ENCODE measurements at regions not wholly inside any gene's neighbourhood (a gene's known extent, or its start where the extent isn't known, plus 50 kb on each side); places are given as distances from the start of the nearest gene placed in this dataset.

GRCh38 chr2:88896971-88897370, 205.5 kb downstream of the RPIA start:
- no peak for DNase-seq
- Mint-ChIP-seq H3K27ac (no peak overlapping the region), H3K4me1 (no peaks in the 10 kb centered on the region), H3K9me3 (peaks cover 37 to 76% of the 10 kb centered on the region in 2 experiments), H3K36me3 (ENCODE audit: insufficient read depth in 1 of 3, low read depth in 3 of 3) (peaks cover 0 to 7% (median 0%) of the 10 kb centered on the region in 3 experiments; a peak in 3 of 7 replicates), H3K4me3 (no peak overlapping the region), H3K27me3 (ENCODE audit: low read depth) (peaks cover 5% of the 10 kb centered on the region)
- H3K18ac ChIP-seq (ENCODE audit: insufficient read length, low read depth, low read length): no peak overlapping the region
- H2BK12ac ChIP-seq (ENCODE audit: insufficient read length, low read depth, low read length): no peak overlapping the region
- no peak overlapping the region for H3K4ac ChIP-seq (ENCODE audit: low read depth, low read length)
- no peak for TF ChIP-seq CTCF (conservative IDR thresholded peaks at IDR 0.05)
- no peak overlapping the region for H3K14ac ChIP-seq (ENCODE audit: insufficient read depth, low read length)
- H2AK5ac ChIP-seq (ENCODE audit: insufficient read length, low read length): no peak overlapping the region
- H3K4me2 ChIP-seq (ENCODE audit: insufficient read depth, insufficient read length, low read length): no peak overlapping the region
- no peak overlapping the region for H2BK20ac ChIP-seq (ENCODE audit: low read depth, low read length, poor library complexity, severe bottlenecking)
- H3K27ac ChIP-seq (ENCODE audit: insufficient read length, low read depth, low read length): no peak overlapping the region
- H3K9ac ChIP-seq (ENCODE audit: extremely low read depth, insufficient read length, low read length): no peak overlapping the region
- no peak overlapping the region for H4K91ac ChIP-seq (ENCODE audit: insufficient read length, low read depth, low read length)
- H3T11ph ChIP-seq (ENCODE audit: low read length): no peak overlapping the region
- no peak overlapping the region for H3K23ac ChIP-seq (ENCODE audit: insufficient read length, low read depth, low read length)
- no peak overlapping the region for H4K8ac ChIP-seq (replicated peaks; ENCODE audit: insufficient read length, low read depth, low read length)
- no CpG with 5 or more reads among the region's 1 CpG for WGBS (ENCODE audit: extremely low coverage, insufficient read length, low lambda C conversion rate)
- no peaks in the 10 kb centered on the region for H3K79me1 ChIP-seq (ENCODE audit: insufficient read depth, low read depth, low read length, poor library complexity, severe bottlenecking)
- H4K20me1 ChIP-seq (ENCODE audit: control insufficient read depth, insufficient read depth, insufficient read length): no peaks in the 10 kb centered on the region
- no peak overlapping the region for H2BK15ac ChIP-seq (ENCODE audit: low read depth, low read length)
- H3K79me2 ChIP-seq (ENCODE audit: insufficient read depth, low read length): no peaks in the 10 kb centered on the region
- H2BK120ac ChIP-seq (ENCODE audit: low read depth, low read length, poor library complexity, severe bottlenecking): no peak overlapping the region
- H3K23me2 ChIP-seq (ENCODE audit: insufficient read length, low read depth, low read length, poor library complexity, severe bottlenecking): no peaks in the 10 kb centered on the region
- H2BK5ac ChIP-seq (ENCODE audit: insufficient read length, low read length): no peak overlapping the region
- no peaks in the 10 kb centered on the region for H3K27me3 ChIP-seq (ENCODE audit: insufficient read depth, low read length)
- H3K56ac ChIP-seq (ENCODE audit: insufficient read length, low read depth, low read length): no peak overlapping the region
- no peak overlapping the region for H2AFZ ChIP-seq (ENCODE audit: low read length)
- H4K5ac ChIP-seq (ENCODE audit: insufficient read length, low read depth, low read length): no peak overlapping the region
- no peaks in the 10 kb centered on the region for H3K9me3 ChIP-seq (ENCODE audit: control insufficient read depth, low read depth, low read length)
- no peaks in the 10 kb centered on the region for H3K4me1 ChIP-seq (ENCODE audit: insufficient read depth, low read length)
